Fibroblast of the aortic adventitia (primary cell): ENCODE measurements at regions not wholly inside any gene's neighbourhood (a gene's known extent, or its start where the extent isn't known, plus 50 kb on each side); places are given as distances from the start of the nearest gene placed in this dataset.

Experiments used
- DNase-seq: peaks from one replicate; pipeline ENCODE4 v3.0.0-alpha.2; 2010; ENCODE audit warnings: low read depth
- H3K4me3 ChIP-seq: 2 replicates; pipeline ENCODE4 v1.5.1; 2011; ENCODE audit warnings: low read depth, mild to moderate bottlenecking, control low read depth, low read length, moderate library complexity
- CTCF ChIP-seq: IDR thresholded peaks from 2 replicates; pipeline ENCODE4 v1.5.1; 2011; ENCODE audit warnings: mild to moderate bottlenecking, low read length, control low read depth, inconsistent platforms; ENCODE audit not compliant: insufficient read depth

GRCh38 chr1:5500541-5500940 lies 491.7 kb downstream of the NPHP4 start:
- DNase-seq: no peak
- no peak overlapping the region for H3K4me3 ChIP-seq
- no peak for TF ChIP-seq CTCF

- TF ChIP-seq CTCF: no peak
- no peak for DNase-seq
- no peak overlapping the region for H3K4me3 ChIP-seq
Observed at GRCh38 chr1:5497503-5497902, 494.7 kb downstream of the NPHP4 start.

GRCh38 chr1:5495596-5496410 lies 496.4 kb downstream of the NPHP4 start:
- TF ChIP-seq CTCF: no peak
- H3K4me3 ChIP-seq: no peak overlapping the region

GRCh38 chr1:5494518-5494917 lies 497.7 kb downstream of the NPHP4 start:
- DNase-seq: no peak
- TF ChIP-seq CTCF: no peak
- no peak overlapping the region for H3K4me3 ChIP-seq

More at GRCh38 chr1:5495596-5496410, 496.4 kb downstream of the NPHP4 start:
- DNase-seq: no peak

- no peak for DNase-seq
Observed at GRCh38 chr1:5493851-5494311, 498.3 kb downstream of the NPHP4 start.

GRCh38 chr1:5493275-5493674 lies 498.9 kb downstream of the NPHP4 start:
- no peak for DNase-seq
- no peak overlapping the region for H3K4me3 ChIP-seq

More at GRCh38 chr1:5493851-5494311, 498.3 kb downstream of the NPHP4 start:
- H3K4me3 ChIP-seq: no peak overlapping the region
- TF ChIP-seq CTCF: no peak

More at GRCh38 chr1:5493275-5493674, 498.9 kb downstream of the NPHP4 start:
- TF ChIP-seq CTCF: no peak
